HFF-Myc (cell line): ENCODE measurements at regions not wholly inside any gene's neighbourhood (a gene's known extent, or its start where the extent isn't known, plus 50 kb on each side); places are given as distances from the start of the nearest gene placed in this dataset.
"Not testable (repeated sequence)": the region's sequence is repeated elsewhere in the genome, so short reads cannot be mapped to it uniquely, and the experiment has no call there.

Experiments used
- DNase-seq: peaks from one replicate; pipeline ENCODE4 v3.0.0-alpha.2; 2011; ENCODE audit warnings: low read depth; ENCODE audit errors: extremely low read depth
- H3K4me3 ChIP-seq: replicated peaks from 2 replicates; pipeline ENCODE4 v1.5.1; 2011; ENCODE audit warnings: low read depth, mild to moderate bottlenecking, control low read depth, low read length
- CTCF ChIP-seq: IDR thresholded peaks from 2 replicates; pipeline ENCODE4 v1.5.1; 2012; ENCODE audit warnings: mild to moderate bottlenecking, low read depth, low read length, control low read depth; ENCODE audit errors: missing control alignments

GRCh38 chr5:110836851-110837250 lies 98.0 kb downstream of the SLC25A46 start:
- no peak overlapping the region for H3K4me3 ChIP-seq
- DNase-seq: no peak
- no peak for TF ChIP-seq CTCF

- not testable (repeated sequence) for H3K4me3 ChIP-seq
Observed at GRCh38 chr5:110838357-110838756, 99.5 kb downstream of the SLC25A46 start.

GRCh38 chr5:110838961-110839360 lies 100.2 kb downstream of the SLC25A46 start:
- H3K4me3 ChIP-seq: no peak overlapping the region
- no peak for DNase-seq
- TF ChIP-seq CTCF: no peak

More at GRCh38 chr5:110838357-110838756, 99.5 kb downstream of the SLC25A46 start:
- not testable (repeated sequence) for DNase-seq

- no peak overlapping the region for H3K4me3 ChIP-seq
- no peak for DNase-seq
- no peak for TF ChIP-seq CTCF
Observed at GRCh38 chr5:110840347-110840960, 101.6 kb downstream of the SLC25A46 start.

- DNase-seq: no peak
- H3K4me3 ChIP-seq: no peak overlapping the region
- TF ChIP-seq CTCF: no peak
Observed at GRCh38 chr5:110841137-110841536, 102.3 kb downstream of the SLC25A46 start.

GRCh38 chr5:110842948-110843347 lies 104.1 kb downstream of the SLC25A46 start:
- H3K4me3 ChIP-seq: no peak overlapping the region
- TF ChIP-seq CTCF: no peak
- DNase-seq: no peak

- no peak overlapping the region for H3K4me3 ChIP-seq
- no peak for DNase-seq
- TF ChIP-seq CTCF: no peak
Observed at GRCh38 chr5:110844251-110844650, 105.4 kb downstream of the SLC25A46 start.
